SK-N-SH treated with all-trans-retinoic acid at 6 μM for 48 hours (cell line): ENCODE measurements at regions not wholly inside any gene's neighbourhood (a gene's known extent, or its start where the extent isn't known, plus 50 kb on each side); places are given as distances from the start of the nearest gene placed in this dataset.

Experiments
- ATAC-seq: fragments of 200-7000 bp; cut with Tn5 transposase; 3 replicates; pipeline ENCODE4 v1.9.1; 2020; ENCODE audit warnings: mild to moderate bottlenecking, moderate library complexity
- ARNTL ChIP-seq: fragments of 450-650 bp; formaldehyde crosslinking; IDR thresholded peaks from 2 replicates; pipeline ENCODE4 v1.5.0; 2020; ENCODE audit warnings: low read depth, mild to moderate bottlenecking, moderate library complexity, borderline replicate concordance
- BACH2 ChIP-seq: fragments of 250-450 bp; sonication (Bioruptor Pico); IDR thresholded peaks from 2 replicates; pipeline ENCODE4 v1.9.0; 2021; ENCODE audit warnings: mild to moderate bottlenecking, borderline replicate concordance
- CSDC2 ChIP-seq: fragments of 250-450 bp; sonication (Bioruptor Pico); IDR thresholded peaks from 2 replicates; pipeline ENCODE4 v1.5.0; 2020; ENCODE audit warnings: mild to moderate bottlenecking, moderate library complexity
- ESRRG ChIP-seq: fragments of 250-450 bp; sonication (Bioruptor Pico); IDR thresholded peaks from 2 replicates; pipeline ENCODE4 v1.6.1; 2021; ENCODE audit warnings: mild to moderate bottlenecking
- GLIS3 ChIP-seq: fragments of 250-450 bp; sonication (Bioruptor Pico); IDR thresholded peaks from 2 replicates; pipeline ENCODE4 v1.5.0; 2020; ENCODE audit warnings: mild to moderate bottlenecking, moderate library complexity
- ISL1 ChIP-seq: fragments of 250-450 bp; sonication (Bioruptor Pico); IDR thresholded peaks from 2 replicates; pipeline ENCODE4 v2.1.2; 2022; ENCODE audit warnings: mild to moderate bottlenecking, moderate library complexity
- OSR1 ChIP-seq: fragments of 250-450 bp; sonication (Bioruptor Pico); IDR thresholded peaks from 2 replicates; pipeline ENCODE4 v1.8.0; 2022; ENCODE audit warnings: moderate library complexity, mild to moderate bottlenecking, inconsistent platforms
- PPARA ChIP-seq: fragments of 250-450 bp; sonication (Bioruptor Pico); IDR thresholded peaks from 2 replicates; pipeline ENCODE4 v1.5.0; 2020; ENCODE audit warnings: mild to moderate bottlenecking, borderline replicate concordance
- RARB ChIP-seq: fragments of 250-450 bp; sonication (Bioruptor Pico); IDR thresholded peaks from 2 replicates; pipeline ENCODE4 v1.8.0; 2021; ENCODE audit warnings: mild to moderate bottlenecking, moderate library complexity
- SNAI2 ChIP-seq: fragments of 250-450 bp; sonication (Bioruptor Pico); IDR thresholded peaks from 2 replicates; pipeline ENCODE4 v1.5.0; 2020; ENCODE audit warnings: mild to moderate bottlenecking, moderate library complexity
- TCF4 ChIP-seq: fragments of 250-450 bp; sonication (Bioruptor Pico); IDR thresholded peaks from 2 replicates; pipeline ENCODE4 v1.8.0; 2021; ENCODE audit warnings: mild to moderate bottlenecking, moderate library complexity, borderline replicate concordance
- TOX ChIP-seq: fragments of 250-450 bp; sonication (Bioruptor Pico); IDR thresholded peaks from 2 replicates; pipeline ENCODE4 v1.8.0; 2021; ENCODE audit warnings: mild to moderate bottlenecking, moderate library complexity, borderline replicate concordance
- ZC3H10 ChIP-seq: fragments of 250-450 bp; sonication (Bioruptor Pico); IDR thresholded peaks from 2 replicates; pipeline ENCODE4 v1.5.1; 2021; ENCODE audit warnings: mild to moderate bottlenecking, moderate library complexity
- ZFP3 ChIP-seq: fragments of 250-450 bp; sonication (Bioruptor Pico); IDR thresholded peaks from 2 replicates; pipeline ENCODE4 v1.5.0; 2020; ENCODE audit warnings: mild to moderate bottlenecking, moderate library complexity
- ZFP30 ChIP-seq: fragments of 450-650 bp; formaldehyde crosslinking; IDR thresholded peaks from 2 replicates; pipeline ENCODE4 v1.5.0; 2022; ENCODE audit warnings: mild to moderate bottlenecking, moderate library complexity
- ZNF565 ChIP-seq: fragments of 450-650 bp; formaldehyde crosslinking; conservative IDR thresholded peaks from 2 replicates; pipeline ENCODE4 v1.5.0; 2020; ENCODE audit warnings: low read depth, mild to moderate bottlenecking, moderate library complexity
- ZNF70 ChIP-seq: fragments of 450-650 bp; formaldehyde crosslinking; IDR thresholded peaks from 2 replicates; pipeline ENCODE4 v1.5.0; 2020; ENCODE audit warnings: mild to moderate bottlenecking, moderate library complexity
- ZNF8 ChIP-seq: fragments of 450-650 bp; formaldehyde crosslinking; IDR thresholded peaks from 2 replicates; pipeline ENCODE4 v1.5.0; 2020; ENCODE audit warnings: mild to moderate bottlenecking, moderate library complexity
- TF ChIP-seq, protein P1 (sequence below): fragments of 250-450 bp; sonication (Bioruptor Pico); IDR thresholded peaks from 2 replicates; pipeline ENCODE4 v1.8.0; 2021; ENCODE audit warnings: low read depth, mild to moderate bottlenecking, moderate library complexity, borderline replicate concordance
- TF ChIP-seq, protein P2 (sequence below): fragments of 250-450 bp; sonication (Bioruptor Pico); IDR thresholded peaks from 2 replicates; pipeline ENCODE4 v1.5.1; 2020; ENCODE audit warnings: low read depth, mild to moderate bottlenecking, moderate library complexity
- TF ChIP-seq, protein P3 (sequence below): fragments of 250-450 bp; sonication (Bioruptor Pico); IDR thresholded peaks from 2 replicates; pipeline ENCODE4 v1.5.0; 2020; ENCODE audit warnings: mild to moderate bottlenecking, moderate library complexity
- TF ChIP-seq, protein P4 (sequence below): fragments of 250-450 bp; sonication (Bioruptor Pico); IDR thresholded peaks from 2 replicates; pipeline ENCODE4 v1.8.0; 2020; ENCODE audit warnings: mild to moderate bottlenecking, moderate library complexity, borderline replicate concordance
- TF ChIP-seq, protein P5 (sequence below): fragments of 250-450 bp; sonication (Bioruptor Pico); IDR thresholded peaks from 2 replicates; pipeline ENCODE4 v1.5.1; 2021; ENCODE audit warnings: mild to moderate bottlenecking, moderate library complexity

DNA sequence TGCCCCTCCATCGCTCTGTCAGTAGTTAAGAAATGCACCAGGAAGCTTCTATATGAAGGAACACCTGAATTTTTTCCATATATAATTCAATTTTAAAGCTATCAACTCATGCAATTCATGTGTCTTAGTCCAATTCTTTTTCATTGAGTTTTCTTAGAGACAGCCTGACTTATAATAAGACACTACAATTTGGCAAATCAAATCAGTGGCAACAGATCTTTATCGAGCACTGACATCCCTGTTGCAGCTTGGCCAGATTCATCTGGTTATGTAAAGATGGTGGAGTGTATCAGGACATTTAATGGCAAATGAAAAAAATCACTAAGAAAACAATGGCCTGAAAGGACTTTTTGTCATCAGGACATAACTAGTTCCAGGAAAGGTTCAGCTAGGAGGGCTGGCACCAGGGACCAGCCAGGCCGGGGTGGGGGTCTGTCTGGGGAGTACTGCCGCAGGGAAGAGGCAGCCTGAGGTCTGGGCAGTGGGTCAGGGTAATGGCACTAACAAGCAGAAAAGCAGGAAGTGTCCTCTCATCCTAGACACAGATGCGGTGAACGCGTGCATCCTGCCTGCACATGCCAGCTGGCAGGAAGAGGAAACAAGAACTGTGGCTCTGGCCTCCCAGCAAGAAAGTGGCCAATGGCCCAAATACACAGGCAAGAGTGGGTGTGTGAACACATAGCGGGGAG is 100.5 kb upstream of the LMNTD1 start:
- TF ChIP-seq TCF4 (peak; percentile 81; the same call in 1 of the 2 replicates), ZC3H10 (no peak), ZNF70 (CRISPR knock-in tag) (0 out of 2 replicates have a peak, but pooled peaks have one; percentile 40), SNAI2 (CRISPR knock-in tag) (no peak; the same call in 1 of the 2 replicates), ZNF8 (CRISPR knock-in tag) (peak; percentile 36; the same call in 1 of the 2 replicates), PPARA (CRISPR knock-in tag) (no peak), GLIS3 (CRISPR knock-in tag) (no peak), ZFP30 (no peak), TOX (CRISPR knock-in tag) (no peak), ZFP3 (CRISPR knock-in tag) (no peak; the same call in 1 of the 2 replicates), ISL1 (CRISPR knock-in tag) (peak; percentile 60), RARB (CRISPR knock-in tag) (no peak), OSR1 (CRISPR knock-in tag) (no peak), CSDC2 (CRISPR knock-in tag) (no peak), ZNF565 (no peak), ESRRG (CRISPR knock-in tag) (no peak; the same call in 1 of the 2 replicates), BACH2 (CRISPR knock-in tag) (no peak), ARNTL (CRISPR knock-in tag) (no peak)
- TF ChIP-seq, protein P1, sequence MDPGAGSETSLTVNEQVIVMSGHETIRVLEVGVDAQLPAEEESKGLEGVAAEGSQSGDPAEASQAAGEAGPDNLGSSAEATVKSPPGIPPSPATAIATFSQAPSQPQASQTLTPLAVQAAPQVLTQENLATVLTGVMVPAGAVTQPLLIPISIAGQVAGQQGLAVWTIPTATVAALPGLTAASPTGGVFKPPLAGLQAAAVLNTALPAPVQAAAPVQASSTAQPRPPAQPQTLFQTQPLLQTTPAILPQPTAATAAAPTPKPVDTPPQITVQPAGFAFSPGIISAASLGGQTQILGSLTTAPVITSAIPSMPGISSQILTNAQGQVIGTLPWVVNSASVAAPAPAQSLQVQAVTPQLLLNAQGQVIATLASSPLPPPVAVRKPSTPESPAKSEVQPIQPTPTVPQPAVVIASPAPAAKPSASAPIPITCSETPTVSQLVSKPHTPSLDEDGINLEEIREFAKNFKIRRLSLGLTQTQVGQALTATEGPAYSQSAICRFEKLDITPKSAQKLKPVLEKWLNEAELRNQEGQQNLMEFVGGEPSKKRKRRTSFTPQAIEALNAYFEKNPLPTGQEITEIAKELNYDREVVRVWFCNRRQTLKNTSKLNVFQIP (CRISPR knock-in tag) = no peak
- TF ChIP-seq, protein P2, sequence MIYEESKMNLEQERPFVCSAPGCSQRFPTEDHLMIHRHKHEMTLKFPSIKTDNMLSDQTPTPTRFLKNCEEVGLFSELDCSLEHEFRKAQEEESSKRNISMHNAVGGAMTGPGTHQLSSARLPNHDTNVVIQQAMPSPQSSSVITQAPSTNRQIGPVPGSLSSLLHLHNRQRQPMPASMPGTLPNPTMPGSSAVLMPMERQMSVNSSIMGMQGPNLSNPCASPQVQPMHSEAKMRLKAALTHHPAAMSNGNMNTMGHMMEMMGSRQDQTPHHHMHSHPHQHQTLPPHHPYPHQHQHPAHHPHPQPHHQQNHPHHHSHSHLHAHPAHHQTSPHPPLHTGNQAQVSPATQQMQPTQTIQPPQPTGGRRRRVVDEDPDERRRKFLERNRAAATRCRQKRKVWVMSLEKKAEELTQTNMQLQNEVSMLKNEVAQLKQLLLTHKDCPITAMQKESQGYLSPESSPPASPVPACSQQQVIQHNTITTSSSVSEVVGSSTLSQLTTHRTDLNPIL (CRISPR knock-in tag) = no peak
- TF ChIP-seq, protein P3, sequence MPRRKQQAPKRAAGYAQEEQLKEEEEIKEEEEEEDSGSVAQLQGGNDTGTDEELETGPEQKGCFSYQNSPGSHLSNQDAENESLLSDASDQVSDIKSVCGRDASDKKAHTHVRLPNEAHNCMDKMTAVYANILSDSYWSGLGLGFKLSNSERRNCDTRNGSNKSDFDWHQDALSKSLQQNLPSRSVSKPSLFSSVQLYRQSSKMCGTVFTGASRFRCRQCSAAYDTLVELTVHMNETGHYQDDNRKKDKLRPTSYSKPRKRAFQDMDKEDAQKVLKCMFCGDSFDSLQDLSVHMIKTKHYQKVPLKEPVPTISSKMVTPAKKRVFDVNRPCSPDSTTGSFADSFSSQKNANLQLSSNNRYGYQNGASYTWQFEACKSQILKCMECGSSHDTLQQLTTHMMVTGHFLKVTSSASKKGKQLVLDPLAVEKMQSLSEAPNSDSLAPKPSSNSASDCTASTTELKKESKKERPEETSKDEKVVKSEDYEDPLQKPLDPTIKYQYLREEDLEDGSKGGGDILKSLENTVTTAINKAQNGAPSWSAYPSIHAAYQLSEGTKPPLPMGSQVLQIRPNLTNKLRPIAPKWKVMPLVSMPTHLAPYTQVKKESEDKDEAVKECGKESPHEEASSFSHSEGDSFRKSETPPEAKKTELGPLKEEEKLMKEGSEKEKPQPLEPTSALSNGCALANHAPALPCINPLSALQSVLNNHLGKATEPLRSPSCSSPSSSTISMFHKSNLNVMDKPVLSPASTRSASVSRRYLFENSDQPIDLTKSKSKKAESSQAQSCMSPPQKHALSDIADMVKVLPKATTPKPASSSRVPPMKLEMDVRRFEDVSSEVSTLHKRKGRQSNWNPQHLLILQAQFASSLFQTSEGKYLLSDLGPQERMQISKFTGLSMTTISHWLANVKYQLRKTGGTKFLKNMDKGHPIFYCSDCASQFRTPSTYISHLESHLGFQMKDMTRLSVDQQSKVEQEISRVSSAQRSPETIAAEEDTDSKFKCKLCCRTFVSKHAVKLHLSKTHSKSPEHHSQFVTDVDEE (CRISPR knock-in tag) = peak; percentile 55; the same call in 1 of the 2 replicates
- TF ChIP-seq, protein P4, sequence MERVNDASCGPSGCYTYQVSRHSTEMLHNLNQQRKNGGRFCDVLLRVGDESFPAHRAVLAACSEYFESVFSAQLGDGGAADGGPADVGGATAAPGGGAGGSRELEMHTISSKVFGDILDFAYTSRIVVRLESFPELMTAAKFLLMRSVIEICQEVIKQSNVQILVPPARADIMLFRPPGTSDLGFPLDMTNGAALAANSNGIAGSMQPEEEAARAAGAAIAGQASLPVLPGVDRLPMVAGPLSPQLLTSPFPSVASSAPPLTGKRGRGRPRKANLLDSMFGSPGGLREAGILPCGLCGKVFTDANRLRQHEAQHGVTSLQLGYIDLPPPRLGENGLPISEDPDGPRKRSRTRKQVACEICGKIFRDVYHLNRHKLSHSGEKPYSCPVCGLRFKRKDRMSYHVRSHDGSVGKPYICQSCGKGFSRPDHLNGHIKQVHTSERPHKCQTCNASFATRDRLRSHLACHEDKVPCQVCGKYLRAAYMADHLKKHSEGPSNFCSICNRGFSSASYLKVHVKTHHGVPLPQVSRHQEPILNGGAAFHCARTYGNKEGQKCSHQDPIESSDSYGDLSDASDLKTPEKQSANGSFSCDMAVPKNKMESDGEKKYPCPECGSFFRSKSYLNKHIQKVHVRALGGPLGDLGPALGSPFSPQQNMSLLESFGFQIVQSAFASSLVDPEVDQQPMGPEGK (CRISPR knock-in tag) = no peak
- TF ChIP-seq, protein P5, sequence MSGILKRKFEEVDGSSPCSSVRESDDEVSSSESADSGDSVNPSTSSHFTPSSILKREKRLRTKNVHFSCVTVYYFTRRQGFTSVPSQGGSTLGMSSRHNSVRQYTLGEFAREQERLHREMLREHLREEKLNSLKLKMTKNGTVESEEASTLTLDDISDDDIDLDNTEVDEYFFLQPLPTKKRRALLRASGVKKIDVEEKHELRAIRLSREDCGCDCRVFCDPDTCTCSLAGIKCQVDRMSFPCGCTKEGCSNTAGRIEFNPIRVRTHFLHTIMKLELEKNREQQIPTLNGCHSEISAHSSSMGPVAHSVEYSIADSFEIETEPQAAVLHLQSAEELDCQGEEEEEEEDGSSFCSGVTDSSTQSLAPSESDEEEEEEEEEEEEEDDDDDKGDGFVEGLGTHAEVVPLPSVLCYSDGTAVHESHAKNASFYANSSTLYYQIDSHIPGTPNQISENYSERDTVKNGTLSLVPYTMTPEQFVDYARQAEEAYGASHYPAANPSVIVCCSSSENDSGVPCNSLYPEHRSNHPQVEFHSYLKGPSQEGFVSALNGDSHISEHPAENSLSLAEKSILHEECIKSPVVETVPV (CRISPR knock-in tag) = peak; percentile 74; the same call in 1 of the 2 replicates
- ATAC-seq = peak; percentile 76

DNA sequence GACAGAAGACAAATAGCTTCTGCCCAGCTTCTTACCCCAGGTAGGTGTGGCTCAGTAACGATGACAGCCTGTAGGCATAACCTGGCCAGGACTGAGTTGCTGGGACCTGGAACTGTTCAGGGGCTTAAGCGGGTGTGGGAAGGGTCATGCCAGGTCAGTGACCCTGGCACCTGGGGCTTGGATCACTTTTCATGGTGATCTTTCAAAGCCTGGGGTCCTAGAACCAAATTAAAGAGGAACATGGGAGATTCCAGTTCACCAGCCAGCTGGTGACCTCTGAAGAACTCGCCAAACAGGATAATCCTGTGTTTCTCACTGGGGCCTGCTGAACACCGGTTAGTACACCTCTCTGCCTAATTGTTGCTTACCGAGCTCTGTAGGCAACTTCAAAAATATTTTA is 102.6 kb upstream of the LMNTD1 start:
- TF ChIP-seq OSR1 (CRISPR knock-in tag) (no peak), ZFP30 (no peak), RARB (CRISPR knock-in tag) (no peak), TCF4 (no peak), TOX (CRISPR knock-in tag) (no peak), ZNF70 (CRISPR knock-in tag) (no peak), SNAI2 (CRISPR knock-in tag) (no peak), ZC3H10 (no peak), ZNF565 (no peak), CSDC2 (CRISPR knock-in tag) (no peak), BACH2 (CRISPR knock-in tag) (no peak), ESRRG (CRISPR knock-in tag) (no peak), ZFP3 (CRISPR knock-in tag) (no peak)
- TF ChIP-seq, protein P2 (CRISPR knock-in tag) = no peak
- TF ChIP-seq, protein P4 (CRISPR knock-in tag) = no peak
- no peak for ATAC-seq
